K562 (cell line): ENCODE measurements at regions not wholly inside any gene's neighbourhood (a gene's known extent, or its start where the extent isn't known, plus 50 kb on each side); places are given as distances from the start of the nearest gene placed in this dataset.

Experiments
- ATAC-seq: fragments of 200-7000 bp; cut with Tn5 transposase; 3 replicates; pipeline ENCODE4 v1.9.1; 2020; ENCODE audit warnings: moderate library complexity
- BruUV-seq: library from RNA; stranded (reverse); fragments of 400-500 nt; replicated peaks from 2 replicates; lab custom pipeline; 2021; lab: Mats Ljungman, UMichigan
- CTCF ChIA-PET: fragments of 300-600 bp; formaldehyde crosslinking; extraction: SDS; loops from one replicate; lab custom pipeline; 2021; ENCODE audit warnings: low intra/inter-chr PET ratio; lab: Yijun Ruan, JAX
- POLR2A ChIA-PET: fragments of 300-600, 350-650 bp; sonication (Branson Sonifier 250); formaldehyde crosslinking; extraction: SDS; loops from one replicate; lab custom pipeline; 2021; ENCODE audit warnings: antibody characterized with exemption, inconsistent platforms; lab: Yijun Ruan, JAX
- DNase-seq, 4 experiments: peaks; one replicate each; pipeline versions ENCODE4 v3.0.0 to v3.0.0-alpha.2; 2011 to 2018; ENCODE audit warnings: low spot score in 3 of 4, mixed read lengths in 3 of 4; ENCODE audit errors: extremely low read depth in 1 of 4
- FAIRE-seq: peaks from 2 replicates; lab custom pipeline; 2011; peaks lifted over from hg19 to GRCh38; lab: Jason Lieb, UNC
- H2AFZ ChIP-seq: 2 replicates; pipeline ENCODE4 v1.6.0; 2011; ENCODE audit warnings: low read depth, low read length, control low read depth, inconsistent platforms
- H3K27ac ChIP-seq: fragments of 200-600 bp; 3 replicates; pipeline ENCODE4 v1.8.0; 2011; ENCODE audit warnings: low read depth, mild to moderate bottlenecking, control low read depth, inconsistent platforms, low read length, moderate library complexity, mixed read lengths; ENCODE audit errors: extremely low read depth
- H3K27me3 ChIP-seq, 2 experiments: fragments of 300-600 bp in 1 of 2; 2 replicates in 1 of 2; 3 replicates in 1 of 2; pipeline versions ENCODE4 v1.6.0 to v1.8.0; 2011; ENCODE audit warnings: inconsistent platforms in 2 of 2, low read length in 2 of 2, mild to moderate bottlenecking in 1 of 2, mixed read lengths in 1 of 2, moderate library complexity in 1 of 2; ENCODE audit not compliant: control insufficient read depth in 2 of 2, insufficient read depth in 2 of 2
- H3K36me3 ChIP-seq: fragments of 300-600 bp; 3 replicates; pipeline ENCODE4 v1.8.0; 2011; ENCODE audit warnings: mild to moderate bottlenecking, low read length, inconsistent platforms; ENCODE audit not compliant: control insufficient read depth, insufficient read depth
- H3K4me1 ChIP-seq, 2 experiments: fragments of 200-600 bp in 1 of 2; replicated peaks in 1 of 2; 2 replicates in 1 of 2; 3 replicates in 1 of 2; pipeline versions ENCODE4 v1.5.1 to v1.8.0; 2011; ENCODE audit warnings: inconsistent platforms in 2 of 2, low read length in 2 of 2, mild to moderate bottlenecking in 1 of 2, mixed read lengths in 1 of 2, moderate library complexity in 1 of 2; ENCODE audit not compliant: control insufficient read depth in 2 of 2, insufficient read depth in 2 of 2
- H3K4me2 ChIP-seq: 2 replicates; pipeline ENCODE4 v1.6.1; 2011; ENCODE audit warnings: low read length, control low read depth, inconsistent platforms, mixed read lengths; ENCODE audit not compliant: insufficient read depth
- H3K4me3 ChIP-seq: fragments of 200-600 bp; sonication (generic), shearing (Covaris generic); 2 replicates; pipeline ENCODE4 v1.5.1; 2016; ENCODE audit warnings: control low read depth, inconsistent platforms
- H3K79me2 ChIP-seq: fragments of 200-600 bp; 3 replicates; pipeline ENCODE4 v1.8.0; 2011; ENCODE audit warnings: low read length, inconsistent platforms; ENCODE audit not compliant: control insufficient read depth, insufficient read depth
- H3K9ac ChIP-seq, 2 experiments: 2 replicates each; pipeline versions ENCODE4 v1.6.0 to v1.6.1; 2011; ENCODE audit warnings: low read depth in 2 of 2, low read length in 2 of 2, control low read depth in 1 of 2, inconsistent platforms in 1 of 2, mild to moderate bottlenecking in 1 of 2, mixed read lengths in 1 of 2; ENCODE audit not compliant: insufficient read depth in 1 of 2
- H3K9me1 ChIP-seq: one replicate; pipeline ENCODE4 v1.6.0; 2011; ENCODE audit warnings: inconsistent platforms, mild to moderate bottlenecking, low read length, moderate library complexity; ENCODE audit not compliant: control insufficient read depth, insufficient read depth
- H3K9me3 ChIP-seq: replicated peaks from 2 replicates; pipeline ENCODE4 v1.5.1; 2011; ENCODE audit warnings: low read depth, low read length, inconsistent platforms; ENCODE audit not compliant: control insufficient read depth, insufficient read depth
- H4K20me1 ChIP-seq: replicated peaks from 2 replicates; pipeline ENCODE4 v1.6.1; 2011; ENCODE audit warnings: low read length, inconsistent platforms, mixed read lengths; ENCODE audit not compliant: control insufficient read depth, insufficient read depth
- CC2D1A ChIP-seq: fragments of 450-650 bp; IDR thresholded peaks from 2 replicates; pipeline ENCODE4 v1.6.1; 2017; ENCODE audit warnings: mild to moderate bottlenecking
- MCM5 ChIP-seq: fragments of 450-650 bp; IDR thresholded peaks from 2 replicates; pipeline ENCODE4 v1.6.1; 2016; ENCODE audit warnings: low read depth
- RBM14 ChIP-seq: fragments of 200-400 bp; formaldehyde crosslinking; IDR thresholded peaks from 2 replicates; pipeline ENCODE4 v1.6.1; 2018; ENCODE audit warnings: low read depth, mild to moderate bottlenecking, low read length, moderate library complexity, borderline replicate concordance; ENCODE audit not compliant: insufficient read depth
- ZFP91 ChIP-seq: sonication (generic); formaldehyde crosslinking; IDR thresholded peaks from 2 replicates; pipeline ENCODE4 v1.8.0; 2022; ENCODE audit warnings: mild to moderate bottlenecking, missing genetic modification reagents
- ZNF217 ChIP-seq: sonication (generic); formaldehyde crosslinking; IDR thresholded peaks from 2 replicates; pipeline ENCODE4 v1.8.0; 2022; ENCODE audit warnings: mild to moderate bottlenecking, missing genetic modification reagents
- ZNF282 ChIP-seq: sonication (generic); formaldehyde crosslinking; IDR thresholded peaks from 2 replicates; pipeline ENCODE4 v1.8.1; 2023; ENCODE audit warnings: missing genetic modification reagents
- ZNF431 ChIP-seq: sonication (generic); formaldehyde crosslinking; IDR thresholded peaks from 2 replicates; pipeline ENCODE4 v1.8.0; 2022; ENCODE audit warnings: mild to moderate bottlenecking, missing genetic modification reagents
- ZNF445 ChIP-seq: fragments of 250-450 bp; sonication (Bioruptor Pico); IDR thresholded peaks from 2 replicates; pipeline ENCODE4 v1.4.0; 2020; ENCODE audit warnings: low read depth, mild to moderate bottlenecking, moderate library complexity
- WGBS: fragments of 100-300 bp; shearing (Covaris generic); methylation state at CpG from one replicate; pipeline ENCODE4 v1.1.6; 2016; ENCODE audit warnings: low coverage, mixed read lengths; ENCODE audit not compliant: insufficient coverage; ENCODE audit errors: missing lambda C conversion rate; 5-methylcytosine and 5-hydroxymethylcytosine counted together
- in situ Hi-C: fragments of 300-500 bp; cut with MboI; formaldehyde crosslinking; loops from 4 replicates; pipeline ENCODE4 v1.15.0; 2018; ENCODE audit warnings: inconsistent platforms, mixed read lengths
- intact Hi-C: fragments of 100-400 bp; cut with micrococcal nuclease; formaldehyde crosslinking; loops from 2 replicates; pipeline ENCODE4 v1.14.2; 2022
- TF ChIP-seq, protein P1 (sequence below): IDR thresholded peaks from 3 replicates; pipeline ENCODE4 v1.6.1; 2011; ENCODE audit warnings: borderline replicate concordance, mild to moderate bottlenecking; ENCODE audit not compliant: insufficient read length, insufficient read depth

DNA sequence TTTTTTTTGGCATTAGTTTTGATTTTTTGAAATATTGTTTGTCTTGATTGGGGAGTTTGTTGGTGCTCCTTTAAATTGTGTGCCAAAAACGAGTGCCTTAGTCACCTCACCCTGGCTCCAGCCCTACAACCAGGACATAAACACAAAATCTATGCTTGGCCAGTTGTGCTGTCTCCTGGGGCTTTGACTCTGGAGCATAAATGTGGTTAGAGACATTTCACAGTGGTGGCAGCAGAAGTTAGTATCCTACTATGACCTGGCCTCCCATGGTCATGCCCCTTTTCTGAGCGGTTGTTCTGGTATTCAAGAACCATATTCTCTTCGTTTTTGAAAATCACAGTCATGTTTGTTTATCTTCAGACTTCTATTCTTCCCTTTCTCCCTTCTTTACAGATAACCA, 70.7 kb upstream of the PSMA6 start:
- Histone ChIP-seq H3K27me3 (no peaks in the 10 kb centered on the region), H3K79me2 (no peaks in the 10 kb centered on the region), H3K9me3 (no peaks in the 10 kb centered on the region), H3K9me1 (no peaks in the 10 kb centered on the region)
- DNase-seq (no peak), ATAC-seq (no peak)
- POLR2A ChIA-PET: interaction anchor here (0.6 kb wide), 1 partner anchor 123 kb away, joined by 4 read pairs; no protein-coding TSS in a partner anchor
- TF ChIP-seq RBM14 (no peak), CC2D1A (no peak), ZFP91 (CRISPR knock-in tag) (no peak), MCM5 (no peak), ZNF445 (CRISPR knock-in tag) (no peak), ZNF282 (CRISPR knock-in tag) (no peak), ZNF431 (no peak), ZNF217 (CRISPR knock-in tag) (no peak)
- TF ChIP-seq, protein P1, sequence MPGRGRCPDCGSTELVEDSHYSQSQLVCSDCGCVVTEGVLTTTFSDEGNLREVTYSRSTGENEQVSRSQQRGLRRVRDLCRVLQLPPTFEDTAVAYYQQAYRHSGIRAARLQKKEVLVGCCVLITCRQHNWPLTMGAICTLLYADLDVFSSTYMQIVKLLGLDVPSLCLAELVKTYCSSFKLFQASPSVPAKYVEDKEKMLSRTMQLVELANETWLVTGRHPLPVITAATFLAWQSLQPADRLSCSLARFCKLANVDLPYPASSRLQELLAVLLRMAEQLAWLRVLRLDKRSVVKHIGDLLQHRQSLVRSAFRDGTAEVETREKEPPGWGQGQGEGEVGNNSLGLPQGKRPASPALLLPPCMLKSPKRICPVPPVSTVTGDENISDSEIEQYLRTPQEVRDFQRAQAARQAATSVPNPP: no peak
- TF ChIP-seq, all 486 proteins: peak for 0
- CTCF ChIA-PET: no interaction called here
- no peaks in the 10 kb centered on the region for H4K20me1 ChIP-seq
- no peak for FAIRE-seq
- 40% methylated on average over 3 of the region's 3 CpGs for WGBS
- no peak overlapping the region for H3K4me3 ChIP-seq
- H3K4me1 ChIP-seq: no peaks in the 10 kb centered on the region; a peak in 1 of 5 replicates
- intact Hi-C loops: no loop called here
- in situ Hi-C loops: no loop called here
- no peak overlapping the region for H2AFZ ChIP-seq
- no peak overlapping the region for H3K9ac ChIP-seq
- no TSS peak for BruUV-seq
- H3K36me3 ChIP-seq: 0 out of 3 replicates have a peak, but pooled peaks cover 5% of the 10 kb centered on the region
- H3K4me2 ChIP-seq: no peak overlapping the region
- no peak overlapping the region for H3K27ac ChIP-seq
